LNCaP clone FGC (cell line): ENCODE measurements at regions not wholly inside any gene's neighbourhood (a gene's known extent, or its start where the extent isn't known, plus 50 kb on each side); places are given as distances from the start of the nearest gene placed in this dataset.
"Not testable (repeated sequence)": the region's sequence is repeated elsewhere in the genome, so short reads cannot be mapped to it uniquely, and the experiment has no call there.

Experiments used
- DNase-seq: peaks from one replicate; pipeline ENCODE4 v3.0.0-alpha.2; 2011; ENCODE audit warnings: low read depth
- H3K4me3 ChIP-seq: 2 replicates; pipeline ENCODE4 v1.5.1; 2011; ENCODE audit warnings: mild to moderate bottlenecking, low read depth, low read length, control low read depth
- CTCF ChIP-seq: IDR thresholded peaks from 2 replicates; pipeline ENCODE4 v1.5.1; 2012; ENCODE audit warnings: mild to moderate bottlenecking; ENCODE audit not compliant: control insufficient read depth, insufficient read depth; ENCODE audit errors: extremely low read depth

DNA sequence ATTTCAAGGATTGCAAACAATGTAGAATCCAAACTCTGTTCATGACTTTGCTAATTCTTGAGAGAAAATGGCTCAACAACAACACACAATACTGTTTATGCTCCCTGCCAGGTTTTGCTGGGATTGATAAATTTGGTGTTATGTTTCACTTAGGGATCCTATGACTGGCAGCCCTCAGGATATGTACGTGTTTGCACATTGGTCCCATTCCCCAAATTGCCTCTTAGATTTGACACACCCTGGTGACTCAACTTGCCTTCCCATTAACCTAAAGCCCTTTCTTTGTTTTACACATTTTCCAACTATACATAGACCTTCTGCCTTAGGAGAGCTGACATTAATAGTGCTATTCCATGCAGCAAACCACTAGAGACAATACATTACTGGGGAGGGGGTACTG, 809.4 kb upstream of the AMELY start:
- DNase-seq, result no peak
- TF ChIP-seq CTCF, result no peak
- H3K4me3 ChIP-seq, result no peak overlapping the region

DNA sequence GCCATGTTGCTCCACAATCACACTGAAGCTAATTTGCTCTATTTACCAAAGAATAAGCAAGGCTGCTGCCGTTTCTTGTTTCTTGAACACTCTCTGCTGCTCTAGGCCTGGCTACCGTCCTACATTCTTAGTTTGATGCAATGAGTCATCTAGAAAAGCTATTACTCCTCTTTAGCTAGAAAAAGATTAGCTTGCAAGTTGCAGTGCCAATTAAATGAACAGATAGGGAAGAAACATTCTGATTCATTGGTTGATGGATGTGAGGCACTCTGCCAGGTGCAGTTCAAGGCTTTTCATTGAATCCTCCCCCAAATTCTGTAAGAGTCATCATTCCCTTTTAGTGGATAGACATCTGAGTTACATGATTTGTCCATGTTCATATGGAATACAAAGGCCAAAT, 807.7 kb upstream of the AMELY start:
- no peak for TF ChIP-seq CTCF
- DNase-seq, result no peak

GRCh38 chrY:7718626-7719025, 807.1 kb upstream of the AMELY start:
- TF ChIP-seq CTCF, result no peak
- DNase-seq, result peak; percentile 69
- H3K4me3 ChIP-seq, result no peak overlapping the region

More for the DNA sequence above, 807.7 kb upstream of the AMELY start:
- H3K4me3 ChIP-seq, result no peak overlapping the region

- no peak for TF ChIP-seq CTCF
- DNase-seq, result no peak
- no peak overlapping the region for H3K4me3 ChIP-seq
Measured at GRCh38 chrY:7718126-7718525, 806.6 kb upstream of the AMELY start.

- H3K4me3 ChIP-seq, result no peak overlapping the region
- TF ChIP-seq CTCF, result no peak
- no peak for DNase-seq
Measured at GRCh38 chrY:7714426-7714825, 802.9 kb upstream of the AMELY start.

DNA sequence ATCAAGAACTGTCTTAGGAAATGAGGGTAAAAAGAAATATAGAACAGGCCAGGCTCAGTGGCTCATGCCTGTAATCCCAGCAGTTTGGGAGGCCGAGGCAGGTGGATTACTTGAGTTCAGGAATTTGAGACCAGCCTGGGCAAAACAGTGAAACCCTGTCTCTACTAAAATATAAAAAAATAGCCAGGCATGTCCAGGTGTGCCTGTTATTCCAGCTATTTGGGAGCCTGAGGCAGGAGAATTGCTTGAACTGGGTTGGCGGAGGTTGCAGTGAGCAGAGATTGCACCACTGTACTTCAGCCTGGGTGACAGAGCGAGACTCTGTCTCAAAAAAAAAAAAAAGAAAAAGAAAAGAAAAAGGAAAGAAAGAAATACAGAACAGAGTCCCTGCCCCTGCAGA, 802.2 kb upstream of the AMELY start:
- not testable (repeated sequence) for DNase-seq, H3K4me3 ChIP-seq

GRCh38 chrY:7712289-7712688, 800.7 kb upstream of the AMELY start:
- H3K4me3 ChIP-seq, result no peak overlapping the region
- no peak for TF ChIP-seq CTCF
- no peak for DNase-seq
